Epidermal melanocyte (primary cell): ENCODE measurements at regions not wholly inside any gene's neighbourhood (a gene's known extent, or its start where the extent isn't known, plus 50 kb on each side); places are given as distances from the start of the nearest gene placed in this dataset.
A peak's percentile ranks its signal among the peaks of the same experiment; 100 is the strongest.
"Not testable (repeated sequence)": the region's sequence is repeated elsewhere in the genome, so short reads cannot be mapped to it uniquely, and the experiment has no call there.

Experiments
- DNase-seq: peaks from one replicate; pipeline ENCODE4 v3.0.0; 2011; ENCODE audit warnings: low spot score; ENCODE audit not compliant: insufficient read length

- no peak for DNase-seq
Observed at GRCh38 chr5:125081101-125081500, 334.7 kb upstream of the ZNF608 start.

- DNase-seq = peak; percentile 45
Observed at GRCh38 chr5:125083981-125084380, 337.5 kb upstream of the ZNF608 start.

GRCh38 chr5:125085797-125086505 lies 339.5 kb upstream of the ZNF608 start:
- DNase-seq = no peak

- DNase-seq = no peak
Observed at GRCh38 chr5:125088522-125089105, 342.2 kb upstream of the ZNF608 start.

GRCh38 chr5:125092138-125092537 lies 345.7 kb upstream of the ZNF608 start:
- not testable (repeated sequence) for DNase-seq

DNA sequence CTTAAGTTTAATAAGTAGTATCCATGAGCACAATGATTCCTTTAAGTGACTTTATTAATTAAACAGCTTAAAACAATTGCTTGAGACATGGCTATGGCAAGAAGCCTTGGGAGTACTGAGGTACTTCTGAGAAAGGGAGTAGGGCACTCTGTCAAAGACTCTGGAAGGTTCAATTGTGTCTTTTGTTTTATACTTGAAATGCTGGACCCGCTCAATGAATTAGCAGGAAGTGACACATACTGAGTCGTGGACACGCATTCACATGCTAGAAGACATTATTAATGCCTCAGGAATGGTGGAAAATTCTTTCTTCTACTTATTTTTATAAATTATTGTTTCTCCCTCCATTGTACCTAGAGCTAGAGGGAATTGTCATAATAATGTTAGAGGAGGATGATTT lies 347.3 kb upstream of the ZNF608 start:
- DNase-seq = peak; percentile 45

- no peak for DNase-seq
Observed at GRCh38 chr5:125100342-125100741, 353.9 kb upstream of the ZNF608 start.

- DNase-seq = no peak
Observed at GRCh38 chr5:125100951-125101350, 354.5 kb upstream of the ZNF608 start.

GRCh38 chr5:125103459-125103858 lies 357.0 kb upstream of the ZNF608 start:
- DNase-seq = no peak

DNA sequence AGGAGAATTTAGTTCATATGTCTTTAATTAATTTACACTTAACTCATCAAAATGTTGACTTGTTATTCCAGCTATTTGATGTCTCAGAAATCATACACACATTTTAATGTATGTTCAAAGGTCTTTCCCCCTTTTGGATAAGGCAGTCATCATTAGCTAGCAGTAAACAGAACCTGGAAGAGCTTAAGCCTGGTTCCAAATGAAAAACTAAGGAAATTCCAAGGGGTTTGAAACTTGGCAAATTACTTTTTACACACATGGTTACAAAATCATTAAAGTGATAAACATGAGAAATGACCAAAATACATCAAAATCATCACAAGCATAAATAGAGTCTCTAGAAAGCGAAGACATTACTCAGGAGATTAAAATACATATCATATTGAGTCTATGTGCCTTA lies 359.8 kb upstream of the ZNF608 start:
- no peak for DNase-seq

DNA sequence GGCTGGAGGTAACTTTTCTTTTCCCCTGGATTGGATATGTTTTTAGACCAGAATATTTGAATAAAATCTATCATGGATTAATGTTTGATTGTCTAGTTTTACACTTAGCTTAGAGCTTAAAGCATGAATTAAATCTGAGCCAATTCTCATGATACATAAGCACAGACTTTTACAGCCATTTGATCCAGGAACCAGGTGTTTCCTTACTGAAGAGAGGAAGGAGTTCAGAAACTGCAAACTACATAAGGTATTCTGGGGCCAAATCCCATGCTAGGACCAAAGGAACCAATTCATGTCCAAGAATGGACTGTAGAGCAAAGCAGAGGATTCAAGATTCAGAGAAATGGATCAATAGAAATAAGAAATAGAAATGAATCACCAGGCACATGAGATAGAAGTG lies 360.4 kb upstream of the ZNF608 start:
- no peak for DNase-seq

GRCh38 chr5:125109293-125109692 lies 362.9 kb upstream of the ZNF608 start:
- no peak for DNase-seq

DNA sequence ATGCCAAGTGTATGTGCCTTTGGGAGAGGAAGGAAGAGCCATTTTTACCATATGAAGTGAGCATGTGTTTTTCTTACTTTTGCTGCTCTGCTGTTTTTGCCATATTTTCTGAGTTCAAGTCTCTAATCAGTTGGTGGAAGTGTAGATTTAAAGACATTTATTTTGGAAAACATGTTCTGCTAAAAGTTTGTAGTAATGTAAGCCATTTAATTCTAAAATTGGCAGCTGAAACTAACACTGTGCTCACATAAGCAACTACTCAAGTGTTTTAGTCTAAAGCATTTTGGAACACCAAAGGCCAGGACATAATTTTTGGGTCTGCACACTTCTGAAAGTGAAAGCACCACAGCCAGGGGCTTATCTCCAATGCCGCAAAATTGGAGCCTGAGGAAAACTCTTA lies 363.4 kb upstream of the ZNF608 start:
- no peak for DNase-seq

DNA sequence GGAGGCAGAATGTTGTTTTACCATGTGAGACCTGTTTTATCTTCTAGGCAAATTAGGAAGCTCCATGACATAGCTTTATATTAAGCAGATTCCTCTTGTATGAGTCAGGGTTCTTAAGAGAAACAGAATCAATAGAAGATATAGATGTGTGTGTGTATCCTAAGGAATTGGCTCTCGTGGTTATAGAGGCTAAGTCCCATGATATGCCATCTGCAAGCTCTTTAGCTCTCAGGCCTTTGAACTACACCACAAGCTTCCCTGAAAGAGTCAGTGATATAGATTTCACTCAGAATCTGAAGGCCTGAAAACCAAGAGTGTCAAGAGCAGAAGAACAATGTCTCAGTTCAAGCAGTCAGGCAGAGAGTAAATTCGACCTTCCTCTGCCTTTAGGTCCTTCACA lies 365.8 kb upstream of the ZNF608 start:
- DNase-seq = no peak

DNA sequence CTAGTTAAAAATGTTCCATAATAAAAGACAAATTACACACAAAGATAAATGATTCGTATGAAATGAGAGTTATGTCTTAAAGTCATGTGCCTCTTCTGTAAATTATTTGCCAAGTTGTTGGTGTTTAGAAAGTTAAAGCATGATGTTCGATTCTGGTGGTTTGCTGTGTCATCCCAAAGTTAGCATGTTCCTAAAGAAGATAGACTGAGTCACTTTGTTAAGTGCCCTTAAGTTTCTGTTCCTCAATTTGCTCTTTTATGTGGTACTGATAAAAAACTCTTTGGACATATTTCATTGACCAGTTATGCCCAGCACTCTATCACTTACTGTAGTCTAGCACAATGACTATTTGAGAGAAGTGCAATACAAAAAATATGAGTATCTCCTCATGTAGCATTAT lies 366.9 kb upstream of the ZNF608 start:
- DNase-seq = no peak

DNA sequence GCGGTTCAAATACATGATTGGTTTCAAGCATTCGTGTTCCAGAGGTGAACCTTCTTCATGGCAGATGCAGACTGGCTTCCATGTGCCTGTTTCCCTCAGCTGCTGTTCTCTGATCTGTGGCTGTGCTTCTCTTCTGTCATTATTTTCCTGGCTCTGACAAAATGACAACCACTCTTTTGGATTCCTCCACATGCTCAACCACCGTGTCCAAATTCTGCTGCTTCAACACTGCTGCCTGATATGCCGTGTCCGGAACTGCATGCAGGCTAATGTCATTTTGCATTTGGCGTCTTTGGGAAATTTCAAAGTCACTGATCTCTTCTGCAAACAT lies 368.7 kb upstream of the ZNF608 start:
- DNase-seq = no peak

GRCh38 chr5:125117566-125117965 lies 371.1 kb upstream of the ZNF608 start:
- no peak for DNase-seq

DNA sequence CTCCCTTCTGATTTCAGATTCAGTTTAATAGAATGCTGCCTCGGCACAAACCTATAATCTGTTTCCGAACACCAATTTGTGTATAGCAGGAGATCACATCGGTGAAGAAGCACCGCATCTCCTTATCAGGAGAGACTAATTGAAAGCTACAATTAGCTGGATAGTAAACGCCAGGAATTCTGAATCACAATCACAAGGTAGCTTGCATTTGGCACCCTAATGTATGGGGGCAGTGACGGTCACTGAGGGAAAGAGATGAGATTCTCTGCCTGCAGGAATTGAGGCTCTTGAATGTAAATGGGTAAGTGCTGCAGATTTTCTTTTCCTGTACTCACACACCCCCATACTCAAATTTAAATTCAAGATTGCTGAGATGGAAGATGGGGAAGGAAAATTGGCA lies 373.6 kb upstream of the ZNF608 start:
- no peak for DNase-seq

DNA sequence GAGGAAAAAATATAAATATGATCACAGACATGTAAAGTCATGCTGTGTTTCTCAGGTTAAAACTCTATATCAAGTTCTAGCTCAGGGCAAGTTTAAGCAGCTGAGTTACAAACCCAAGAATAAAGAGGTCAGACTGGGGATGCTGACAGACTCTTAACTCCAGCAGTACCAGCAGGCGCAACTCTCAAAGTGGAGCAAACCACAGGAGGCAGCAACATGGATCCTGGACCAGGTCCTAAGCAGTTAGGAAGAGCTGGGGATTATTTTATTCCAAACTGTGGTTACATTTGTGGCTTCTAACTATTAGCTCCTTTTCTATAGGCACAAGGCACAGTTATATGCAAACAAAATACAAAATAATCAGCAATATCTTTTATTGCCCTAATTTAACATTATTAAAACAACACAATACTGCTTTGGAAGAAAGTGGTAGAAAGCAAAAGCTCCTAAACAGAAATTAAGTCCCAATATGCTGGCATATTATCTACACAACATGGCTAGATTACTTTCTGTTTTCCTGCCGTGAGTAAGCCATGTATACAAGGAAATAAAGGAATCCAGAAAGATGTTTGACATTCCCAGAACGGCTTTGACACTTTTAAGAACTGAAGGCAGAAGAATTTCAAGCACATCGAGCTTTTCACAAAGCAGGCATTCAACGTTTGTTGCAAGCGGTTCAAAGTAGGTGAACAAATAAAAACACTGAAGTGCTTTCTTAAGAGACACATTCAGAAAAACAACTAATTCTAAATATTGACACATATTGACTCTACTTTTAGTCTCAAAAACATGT lies 378.8 kb upstream of the ZNF608 start:
- DNase-seq = no peak

DNA sequence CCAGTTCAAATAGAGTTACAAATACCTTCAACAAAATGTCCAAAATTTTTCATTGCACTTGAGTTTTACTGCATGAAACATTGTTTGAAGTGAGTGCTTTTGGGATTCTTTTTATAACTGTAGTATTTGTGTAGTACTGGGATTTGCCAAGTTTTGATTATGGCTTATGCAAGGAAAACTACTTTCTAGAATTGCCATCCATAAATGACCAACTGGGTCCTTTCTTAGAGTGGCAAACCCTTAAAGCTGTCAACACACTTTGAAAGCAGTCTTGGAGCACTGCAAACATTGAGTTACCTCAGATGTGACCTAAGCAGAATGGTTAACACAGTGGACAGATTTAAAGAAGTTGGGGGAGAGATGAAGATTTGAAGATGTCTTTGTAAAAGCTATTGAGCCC lies 379.6 kb upstream of the ZNF608 start:
- no peak for DNase-seq

DNA sequence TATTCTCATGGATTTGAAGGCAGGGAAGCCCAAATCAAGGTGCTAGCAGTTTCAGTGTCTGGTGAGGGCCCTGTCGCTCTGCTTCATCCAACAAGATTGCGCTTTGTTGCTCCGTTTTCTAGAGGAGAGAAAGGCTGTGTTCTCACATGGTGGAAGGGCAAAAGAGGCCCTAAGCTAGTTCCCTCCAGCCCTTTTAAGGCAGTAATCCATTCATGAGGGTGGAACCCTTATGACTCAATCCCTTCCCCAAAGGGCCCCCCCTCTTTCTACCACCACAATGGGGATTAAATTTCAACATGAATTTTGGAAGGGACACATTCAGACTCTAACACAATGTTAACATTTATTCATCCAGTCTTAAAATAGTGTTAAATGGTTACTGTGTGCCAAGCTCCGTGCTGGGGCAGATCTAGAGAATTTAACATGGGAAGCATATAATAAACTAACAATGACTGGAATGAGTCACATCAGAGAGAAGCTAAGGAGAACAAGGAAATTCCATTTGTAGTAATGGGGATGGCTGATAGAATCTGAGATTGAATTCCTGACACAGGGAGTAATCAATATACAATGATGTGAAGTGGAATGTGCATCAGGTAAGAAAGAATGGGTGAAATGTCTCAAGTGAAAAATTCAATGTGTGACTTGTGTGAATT lies 382.8 kb upstream of the ZNF608 start:
- no peak for DNase-seq

DNA sequence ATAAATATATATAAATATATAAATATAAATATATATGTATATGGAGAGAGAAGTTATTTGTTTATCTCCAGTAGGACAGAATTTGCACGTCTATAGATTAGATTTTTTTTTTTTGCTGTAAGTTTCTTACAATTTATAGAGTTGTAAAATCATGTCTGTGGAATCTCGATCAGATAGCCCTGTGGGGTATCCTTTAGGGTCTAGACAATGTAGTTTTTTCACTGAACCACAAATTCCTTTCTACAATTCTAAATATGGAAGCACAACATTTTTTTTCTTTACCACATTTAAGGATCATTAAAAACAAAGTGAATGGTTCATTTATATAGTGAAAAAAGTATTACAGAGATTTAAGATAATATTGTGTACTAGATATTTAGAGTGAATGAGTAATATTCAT lies 384.2 kb upstream of the ZNF608 start:
- no peak for DNase-seq
